Uterus (tissue), 3 donors: ENCODE measurements at regions not wholly inside any gene's neighbourhood (a gene's known extent, or its start where the extent isn't known, plus 50 kb on each side); places are given as distances from the start of the nearest gene placed in this dataset.

Experiments used
- DNase-seq, 2 donors: peaks; one replicate each; pipeline ENCODE4 v3.0.0-alpha.2; 2019 to 2020
- H3K27ac ChIP-seq, 2 donors: fragments of 200-600 bp; sonication (generic); 1 replicate in 1 of 2; 2 replicates in 1 of 2; pipeline ENCODE4 v1.5.1; 2016 to 2018
- H3K27me3 ChIP-seq, 2 donors: fragments of 200-600 bp; sonication (generic); one replicate each; pipeline ENCODE4 v1.5.1; 2018 to 2019; ENCODE audit warnings: control low read depth in 1 of 2
- H3K36me3 ChIP-seq, 2 donors: fragments of 200-600 bp; sonication (generic); one replicate each; pipeline ENCODE4 v1.5.1; 2019; ENCODE audit warnings: control low read depth in 1 of 2
- H3K4me1 ChIP-seq, 2 donors: fragments of 200-600 bp; sonication (generic); one replicate each; pipeline ENCODE4 v1.5.1; 2018 to 2019; ENCODE audit warnings: control low read depth in 1 of 2
- H3K4me3 ChIP-seq, 2 donors: fragments of 200-600 bp; sonication (generic); 1 replicate in 1 of 2; 2 replicates in 1 of 2; pipeline ENCODE4 v1.5.1; 2018 to 2019; ENCODE audit warnings: mild to moderate bottlenecking in 1 of 2
- H3K9me3 ChIP-seq, 2 donors: fragments of 200-600 bp; sonication (generic); one replicate each; pipeline ENCODE4 v1.5.1; 2019; ENCODE audit warnings: control low read depth in 1 of 2
- POLR2A ChIP-seq, 2 donors: fragments of 450-650 bp; IDR thresholded peaks; one replicate each; pipeline ENCODE4 v1.6.1; 2016; ENCODE audit warnings: antibody characterized with exemption in 2 of 2, mild to moderate bottlenecking in 1 of 2, moderate library complexity in 1 of 2
- intact Hi-C: fragments of 100-400 bp; cut with DNase I; formaldehyde crosslinking; loops from one replicate; pipeline ENCODE4 v1.15.1; 2023; ENCODE audit warnings: low total_unique reads
- TF ChIP-seq, protein P1 (sequence below), 4 experiments: fragments of 200-600 bp in 2 of 4; fragments of 450-650 bp in 2 of 4; sonication (generic) in 2 of 4; IDR thresholded peaks; one replicate each; pipeline ENCODE4 v1.5.1; 2016 to 2019; ENCODE audit warnings: antibody characterized with exemption in 4 of 4, mild to moderate bottlenecking in 2 of 4, moderate library complexity in 1 of 4
- donor health status: DM: yes; HTN: yes; CAD: no.

DNA sequence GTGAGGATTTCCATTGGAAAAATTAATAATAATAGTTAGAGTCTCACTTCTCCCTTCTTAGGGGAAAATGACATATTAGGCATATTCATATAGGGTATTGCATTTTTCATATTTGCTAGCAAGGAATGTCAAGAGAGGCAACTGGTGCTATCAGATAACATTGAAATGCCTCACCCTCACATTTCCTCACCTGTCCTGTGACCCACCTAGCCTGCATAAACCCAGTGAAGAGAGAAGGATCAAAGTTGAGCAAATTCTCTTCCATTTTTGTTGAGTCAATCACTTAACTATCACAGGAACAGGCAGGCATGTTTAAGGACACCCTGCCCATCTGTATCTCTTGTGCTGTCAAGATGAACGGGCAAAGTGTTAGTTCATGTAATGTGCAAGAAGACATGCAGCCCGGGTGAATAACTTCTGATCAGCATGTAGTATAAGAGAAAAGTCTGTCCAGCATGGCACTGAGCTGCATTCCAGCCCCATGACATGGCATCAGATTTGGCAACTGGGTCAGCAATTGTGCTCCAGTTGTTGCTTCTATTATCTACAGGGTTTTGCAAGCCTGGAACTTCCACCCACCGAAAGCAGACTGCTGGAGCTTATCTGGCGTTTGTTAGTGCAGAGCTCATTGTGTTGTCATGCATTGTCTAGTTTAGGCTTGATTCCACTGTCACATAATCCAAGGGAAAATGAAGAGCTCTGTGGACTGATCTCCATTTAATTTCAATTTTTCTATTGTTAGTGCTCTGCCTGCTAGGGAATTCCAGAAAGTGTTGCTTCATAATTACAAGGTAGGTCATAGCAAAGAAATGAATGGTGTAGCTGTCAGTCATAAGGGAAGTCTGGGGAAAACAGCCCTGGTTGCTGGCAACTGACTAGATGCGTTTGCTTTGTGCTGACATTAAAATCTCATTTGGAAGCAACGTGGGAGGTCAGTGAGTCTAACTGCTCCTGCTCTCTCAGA, 138.4 kb upstream of the TNFAIP3 start:
- Histone ChIP-seq H3K27ac (no peak overlapping the region), H3K4me1 (no peaks in the 10 kb centered on the region), H3K9me3 (no peaks in the 10 kb centered on the region), H3K27me3 (no peaks in the 10 kb centered on the region), H3K36me3 (no peaks in the 10 kb centered on the region), H3K4me3 (no peak overlapping the region)
- intact Hi-C loops: no loop called here
- TF ChIP-seq POLR2A (IDR thresholded peaks at IDR 0.05): no peak
- TF ChIP-seq, protein P1, sequence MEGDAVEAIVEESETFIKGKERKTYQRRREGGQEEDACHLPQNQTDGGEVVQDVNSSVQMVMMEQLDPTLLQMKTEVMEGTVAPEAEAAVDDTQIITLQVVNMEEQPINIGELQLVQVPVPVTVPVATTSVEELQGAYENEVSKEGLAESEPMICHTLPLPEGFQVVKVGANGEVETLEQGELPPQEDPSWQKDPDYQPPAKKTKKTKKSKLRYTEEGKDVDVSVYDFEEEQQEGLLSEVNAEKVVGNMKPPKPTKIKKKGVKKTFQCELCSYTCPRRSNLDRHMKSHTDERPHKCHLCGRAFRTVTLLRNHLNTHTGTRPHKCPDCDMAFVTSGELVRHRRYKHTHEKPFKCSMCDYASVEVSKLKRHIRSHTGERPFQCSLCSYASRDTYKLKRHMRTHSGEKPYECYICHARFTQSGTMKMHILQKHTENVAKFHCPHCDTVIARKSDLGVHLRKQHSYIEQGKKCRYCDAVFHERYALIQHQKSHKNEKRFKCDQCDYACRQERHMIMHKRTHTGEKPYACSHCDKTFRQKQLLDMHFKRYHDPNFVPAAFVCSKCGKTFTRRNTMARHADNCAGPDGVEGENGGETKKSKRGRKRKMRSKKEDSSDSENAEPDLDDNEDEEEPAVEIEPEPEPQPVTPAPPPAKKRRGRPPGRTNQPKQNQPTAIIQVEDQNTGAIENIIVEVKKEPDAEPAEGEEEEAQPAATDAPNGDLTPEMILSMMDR (IDR thresholded peaks at IDR 0.05): no peak
- DNase-seq: no peak

DNA sequence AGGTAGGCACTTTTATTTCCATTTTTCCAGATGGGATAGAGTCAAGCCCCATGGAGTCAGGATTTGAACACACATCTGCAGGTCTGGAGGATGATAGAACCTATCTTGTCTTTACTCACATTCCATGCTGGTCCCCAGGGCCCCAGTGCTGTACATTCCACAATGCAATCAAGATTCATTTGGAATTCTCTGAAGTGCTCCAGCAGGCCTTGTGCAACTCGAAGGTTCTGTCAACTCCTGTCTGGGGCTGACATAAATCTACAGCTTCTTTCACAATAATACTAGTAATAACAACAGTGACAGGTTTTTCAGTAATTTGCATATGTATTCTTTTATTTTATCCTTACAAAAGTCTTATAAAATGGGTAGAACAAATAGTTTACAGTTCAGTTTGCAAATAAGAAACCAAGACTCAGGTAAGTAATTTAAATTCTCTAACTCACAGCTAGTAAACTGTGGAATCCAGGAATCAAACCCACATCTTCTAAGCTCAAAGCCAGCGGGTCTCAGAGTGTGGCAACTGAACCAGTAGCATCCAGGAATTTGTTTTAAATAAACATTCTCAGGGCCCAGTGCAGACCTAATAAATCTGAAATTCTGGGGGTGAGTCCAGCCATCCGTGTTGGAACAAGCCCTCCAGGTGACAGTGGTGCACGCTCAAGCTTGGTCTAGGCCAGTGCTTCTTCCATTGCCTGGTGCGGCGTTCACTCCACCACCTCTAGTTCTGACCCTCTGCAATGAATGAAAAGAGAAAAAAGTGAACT, 137.0 kb upstream of the TNFAIP3 start:
- no peaks in the 10 kb centered on the region for H3K4me1 ChIP-seq
- no peak overlapping the region for H3K4me3 ChIP-seq
- TF ChIP-seq POLR2A (IDR thresholded peaks at IDR 0.05): no peak
- TF ChIP-seq, protein P1 (IDR thresholded peaks at IDR 0.05): no peak
- no peak for DNase-seq
- intact Hi-C loops: no loop called here
- H3K27ac ChIP-seq: no peak overlapping the region
- H3K9me3 ChIP-seq: no peaks in the 10 kb centered on the region
- H3K27me3 ChIP-seq: no peaks in the 10 kb centered on the region
- H3K36me3 ChIP-seq: no peaks in the 10 kb centered on the region

DNA sequence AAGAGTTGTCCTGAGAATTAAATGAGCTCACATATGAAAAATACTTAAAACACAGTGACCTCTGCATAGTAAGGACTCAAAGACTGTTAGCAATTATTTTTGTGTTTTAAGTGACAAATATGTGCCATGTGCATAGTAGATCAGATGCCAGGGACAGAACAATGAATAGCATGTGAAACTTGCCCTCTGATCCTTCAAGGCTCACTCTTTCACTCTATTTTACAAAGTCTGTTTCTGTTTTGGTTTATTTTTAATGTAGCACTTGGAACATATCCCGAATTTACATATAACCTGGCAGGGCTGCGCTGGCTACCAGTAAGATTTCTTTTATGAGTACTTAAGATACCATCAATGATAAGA, 135.5 kb upstream of the TNFAIP3 start:
- no peak overlapping the region for H3K4me3 ChIP-seq
- H3K4me1 ChIP-seq: no peaks in the 10 kb centered on the region
- H3K36me3 ChIP-seq: no peaks in the 10 kb centered on the region
- TF ChIP-seq POLR2A (IDR thresholded peaks at IDR 0.05): no peak
- TF ChIP-seq, protein P1 (IDR thresholded peaks at IDR 0.05): no peak
- no peaks in the 10 kb centered on the region for H3K27me3 ChIP-seq
- no peak overlapping the region for H3K27ac ChIP-seq
- DNase-seq: no peak
- H3K9me3 ChIP-seq: no peaks in the 10 kb centered on the region
- intact Hi-C loops: no loop called here

DNA sequence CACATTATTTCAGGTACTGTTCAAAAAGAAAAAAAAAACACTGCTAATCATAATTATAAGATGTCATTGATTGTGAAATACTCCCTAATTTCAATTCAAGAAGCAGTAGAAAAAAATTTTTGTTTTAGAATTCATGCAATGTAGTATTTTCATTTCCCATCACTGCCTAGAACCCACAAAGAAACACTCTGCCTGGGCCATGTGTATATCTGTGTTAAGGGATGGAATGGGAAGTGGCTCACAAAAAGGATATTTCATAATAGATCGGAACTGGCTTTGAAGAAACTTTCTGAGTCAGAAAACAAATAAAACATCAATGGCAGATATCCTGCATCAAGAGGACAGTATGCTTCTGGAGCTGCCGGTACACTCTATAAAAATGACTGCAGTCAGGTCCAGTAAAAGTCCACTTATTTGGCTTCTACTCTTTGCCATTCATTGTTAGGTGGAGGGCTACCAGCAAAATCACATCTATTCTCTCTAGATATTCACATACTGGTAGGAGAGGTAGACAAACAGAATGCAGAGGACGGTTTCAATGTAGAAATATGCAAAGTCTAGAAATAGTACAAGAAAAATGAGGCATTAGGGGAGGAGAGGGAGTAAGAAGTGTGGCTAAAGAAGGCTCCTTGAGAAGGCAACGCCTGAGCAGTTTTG, 135.0 kb upstream of the TNFAIP3 start:
- Histone ChIP-seq H3K27me3 (no peaks in the 10 kb centered on the region), H3K4me1 (no peaks in the 10 kb centered on the region), H3K27ac (no peak overlapping the region), H3K9me3 (no peaks in the 10 kb centered on the region), H3K4me3 (no peak overlapping the region), H3K36me3 (no peaks in the 10 kb centered on the region)
- TF ChIP-seq, protein P1 (IDR thresholded peaks at IDR 0.05): no peak
- no peak for TF ChIP-seq POLR2A (IDR thresholded peaks at IDR 0.05)
- intact Hi-C loops: no loop called here
- DNase-seq: no peak
